ENCODE measurements at regions not wholly inside any gene's neighbourhood (a gene's known extent, or its start where the extent isn't known, plus 50 kb on each side); places are given as distances from the start of the nearest gene placed in this dataset.

DNA sequence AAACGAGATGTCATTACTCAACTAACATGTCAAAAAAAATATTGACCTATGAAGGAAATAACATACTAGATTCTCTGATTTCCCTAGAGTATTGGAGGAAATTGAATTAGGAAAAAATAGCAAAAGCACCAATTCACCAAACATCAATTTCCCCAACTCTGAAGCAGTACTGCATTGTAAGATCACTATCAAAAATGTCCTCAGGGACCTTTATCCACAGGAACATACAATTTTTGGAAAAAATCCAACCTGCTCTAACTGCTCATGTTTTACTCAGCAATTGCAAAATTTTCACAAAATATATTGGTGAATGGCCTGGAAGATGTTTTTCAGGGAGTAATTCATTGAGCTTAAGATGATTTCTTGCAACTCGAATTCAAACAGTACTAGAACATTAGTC, 239.0 kb upstream of the GIMD1 start:
- Histone ChIP-seq H2BK15ac (ENCODE audit: low read depth, low read length) (no peak overlapping the region), H3K27me3 (ENCODE audit: insufficient read depth, low read length) (no peaks in the 10 kb centered on the region), H2BK20ac (ENCODE audit: low read depth, low read length, poor library complexity, severe bottlenecking) (no peak overlapping the region), H3K4me1 (ENCODE audit: insufficient read depth, low read length) (no peaks in the 10 kb centered on the region), H3K27ac (ENCODE audit: insufficient read length, low read depth, low read length) (no peak overlapping the region), H2BK5ac (ENCODE audit: insufficient read length, low read length) (no peak overlapping the region), H2BK12ac (ENCODE audit: insufficient read length, low read depth, low read length) (no peak overlapping the region), H4K8ac (replicated peaks; ENCODE audit: insufficient read length, low read depth, low read length) (no peak overlapping the region), H4K91ac (ENCODE audit: insufficient read length, low read depth, low read length) (no peak overlapping the region), H3K9me3 (ENCODE audit: control insufficient read depth, low read depth, low read length) (no peaks in the 10 kb centered on the region), H3T11ph (ENCODE audit: low read length) (no peak overlapping the region), H3K23me2 (ENCODE audit: insufficient read length, low read depth, low read length, poor library complexity, severe bottlenecking) (no peaks in the 10 kb centered on the region), H4K20me1 (ENCODE audit: control insufficient read depth, insufficient read depth, insufficient read length) (no peaks in the 10 kb centered on the region), H3K4ac (ENCODE audit: low read depth, low read length) (no peak overlapping the region), H2AFZ (ENCODE audit: low read length) (no peak overlapping the region), H2BK120ac (ENCODE audit: low read depth, low read length, poor library complexity, severe bottlenecking) (no peak overlapping the region), H3K4me2 (ENCODE audit: insufficient read depth, insufficient read length, low read length) (no peak overlapping the region), H3K56ac (ENCODE audit: insufficient read length, low read depth, low read length) (no peak overlapping the region), H2AK5ac (ENCODE audit: insufficient read length, low read length) (no peak overlapping the region), H3K14ac (ENCODE audit: insufficient read depth, low read length) (no peak overlapping the region), H3K18ac (ENCODE audit: insufficient read length, low read depth, low read length) (no peak overlapping the region), H3K79me2 (ENCODE audit: insufficient read depth, low read length) (no peaks in the 10 kb centered on the region), H3K23ac (ENCODE audit: insufficient read length, low read depth, low read length) (no peak overlapping the region), H4K5ac (ENCODE audit: insufficient read length, low read depth, low read length) (no peak overlapping the region), H3K79me1 (ENCODE audit: insufficient read depth, low read depth, low read length, poor library complexity, severe bottlenecking) (no peaks in the 10 kb centered on the region), H3K9ac (ENCODE audit: extremely low read depth, insufficient read length, low read length) (no peak overlapping the region)
- H3K36me3 Mint-ChIP-seq (ENCODE audit: insufficient read depth in 1 of 3, low read depth in 3 of 3), result no peaks in the 10 kb centered on the region; a peak in 2 of 7 replicates
- DNase-seq, result no peak
- H3K4me3 Mint-ChIP-seq, result no peak overlapping the region
- no CpG with 5 or more reads among the region's 2 CpGs for WGBS (ENCODE audit: extremely low coverage, insufficient read length, low lambda C conversion rate)
- TF ChIP-seq, protein P1, sequence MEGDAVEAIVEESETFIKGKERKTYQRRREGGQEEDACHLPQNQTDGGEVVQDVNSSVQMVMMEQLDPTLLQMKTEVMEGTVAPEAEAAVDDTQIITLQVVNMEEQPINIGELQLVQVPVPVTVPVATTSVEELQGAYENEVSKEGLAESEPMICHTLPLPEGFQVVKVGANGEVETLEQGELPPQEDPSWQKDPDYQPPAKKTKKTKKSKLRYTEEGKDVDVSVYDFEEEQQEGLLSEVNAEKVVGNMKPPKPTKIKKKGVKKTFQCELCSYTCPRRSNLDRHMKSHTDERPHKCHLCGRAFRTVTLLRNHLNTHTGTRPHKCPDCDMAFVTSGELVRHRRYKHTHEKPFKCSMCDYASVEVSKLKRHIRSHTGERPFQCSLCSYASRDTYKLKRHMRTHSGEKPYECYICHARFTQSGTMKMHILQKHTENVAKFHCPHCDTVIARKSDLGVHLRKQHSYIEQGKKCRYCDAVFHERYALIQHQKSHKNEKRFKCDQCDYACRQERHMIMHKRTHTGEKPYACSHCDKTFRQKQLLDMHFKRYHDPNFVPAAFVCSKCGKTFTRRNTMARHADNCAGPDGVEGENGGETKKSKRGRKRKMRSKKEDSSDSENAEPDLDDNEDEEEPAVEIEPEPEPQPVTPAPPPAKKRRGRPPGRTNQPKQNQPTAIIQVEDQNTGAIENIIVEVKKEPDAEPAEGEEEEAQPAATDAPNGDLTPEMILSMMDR (conservative IDR thresholded peaks at IDR 0.05), result no peak
- no peaks in the 10 kb centered on the region for H3K4me1 Mint-ChIP-seq
- H3K9me3 Mint-ChIP-seq, result peaks cover 10 to 13% of the 10 kb centered on the region in 2 experiments; a peak in 4 of 5 replicates
- H3K27ac Mint-ChIP-seq, result no peak overlapping the region
- no peaks in the 10 kb centered on the region for H3K27me3 Mint-ChIP-seq (ENCODE audit: low read depth)

Data from H9 (cell line).